ENCODE measurements at regions not wholly inside any gene's neighbourhood (a gene's known extent, or its start where the extent isn't known, plus 50 kb on each side); places are given as distances from the start of the nearest gene placed in this dataset.
A peak's percentile ranks its signal among the peaks of the same experiment; 100 is the strongest.

DNA sequence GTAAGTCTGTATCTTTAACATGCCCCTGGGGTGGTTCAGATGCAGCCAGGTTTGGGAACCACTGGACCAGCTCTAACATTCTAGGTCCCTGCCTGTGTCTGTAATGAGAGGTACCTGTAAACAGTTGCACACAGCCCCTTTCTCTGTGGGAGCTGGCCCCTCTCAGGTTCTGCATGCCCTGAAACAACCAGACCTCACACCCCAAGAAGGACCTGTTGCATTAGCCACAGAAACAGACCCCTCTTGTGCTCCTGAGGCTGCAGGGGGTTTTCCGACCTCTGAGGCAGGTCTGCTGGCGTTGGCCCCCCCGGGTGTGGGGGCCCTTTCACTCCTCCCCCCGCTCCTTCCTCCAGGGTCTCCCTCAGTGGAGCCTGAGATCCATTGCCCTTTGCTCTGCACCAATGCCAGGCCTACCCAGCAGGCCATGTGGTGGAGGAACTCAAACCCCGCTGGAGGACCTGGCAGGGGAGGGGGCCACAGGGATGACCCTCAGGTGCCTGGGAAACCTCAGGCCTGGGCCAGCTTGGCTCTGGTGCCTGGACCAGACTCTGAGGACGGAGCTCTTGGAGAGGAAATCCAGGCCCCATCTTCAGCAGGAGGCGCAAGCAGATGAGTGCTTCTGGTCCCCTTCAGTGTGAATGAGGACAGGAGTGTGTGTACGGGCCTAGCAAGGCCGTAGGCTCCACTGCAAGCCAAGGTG lies 61.4 kb upstream of the PJA1 start:
- no peak for DNase-seq

GRCh38 chrX:69222103-69223090 lies 57.1 kb upstream of the PJA1 start:
- peak in 13 of 14 donors; percentile 0 to 60 (median 30) for DNase-seq

- DNase-seq, result no peak
These were observed 56.2 kb upstream of the PJA1 start for GRCh38 chrX:69221239-69222102.

DNA sequence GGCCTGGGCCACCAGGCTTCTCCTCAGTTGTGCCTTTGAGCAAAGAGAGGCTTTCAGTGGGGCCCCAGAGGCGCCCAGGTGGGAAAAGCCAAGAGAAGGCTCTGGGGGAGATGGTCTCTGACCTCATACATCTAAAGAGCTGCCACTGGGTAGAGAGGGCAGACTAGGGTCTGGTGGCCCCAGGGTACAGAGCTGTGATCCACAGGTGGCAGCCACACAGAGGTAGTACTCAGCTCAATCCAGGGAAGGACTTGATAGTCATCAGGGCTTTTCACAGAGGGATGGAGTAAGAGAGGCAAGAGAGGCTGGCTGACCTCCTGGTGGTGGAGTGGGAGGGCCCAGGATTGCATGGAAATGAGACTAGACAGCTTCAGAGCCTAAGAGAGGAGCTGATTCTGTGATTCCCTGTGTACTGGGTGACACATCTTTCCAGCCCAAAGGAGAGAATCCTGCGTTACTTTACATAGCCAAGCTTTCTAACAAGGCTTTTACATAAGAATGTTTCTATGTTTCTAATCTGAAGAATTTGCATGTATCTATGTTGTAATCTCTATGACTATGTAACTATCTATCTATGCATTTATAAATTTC lies 53.2 kb upstream of the PJA1 start:
- no peak for DNase-seq

- DNase-seq, result no peak
These were observed 51.7 kb upstream of the PJA1 start for GRCh38 chrX:69216911-69217310.

DNA sequence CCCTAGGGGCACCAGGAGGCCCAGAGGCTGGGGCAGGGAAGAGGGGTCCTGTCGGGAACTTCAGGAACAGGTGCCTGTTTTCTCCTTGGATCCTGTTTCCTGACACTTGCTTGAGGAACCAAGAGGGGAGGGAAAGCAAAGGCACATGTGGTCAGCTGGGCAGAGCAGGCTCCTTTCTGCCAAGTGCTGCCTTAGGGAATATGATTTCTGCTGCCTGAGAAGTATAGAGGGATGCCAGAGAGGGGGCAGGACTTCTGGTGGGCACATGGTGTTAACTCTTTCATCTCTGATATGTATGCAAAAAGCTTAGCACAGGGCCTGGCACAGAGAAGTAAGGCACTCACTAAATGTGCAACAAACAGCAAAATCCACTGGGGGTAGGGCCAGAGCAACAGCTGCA lies 51.2 kb upstream of the PJA1 start:
- DNase-seq, result no peak

- no peak for DNase-seq
These were observed 50.1 kb upstream of the PJA1 start for GRCh38 chrX:69215161-69215875.
